HepG2 (cell line): ENCODE measurements at regions not wholly inside any gene's neighbourhood (a gene's known extent, or its start where the extent isn't known, plus 50 kb on each side); places are given as distances from the start of the nearest gene placed in this dataset.

Experiments used
- ATAC-seq: fragments of 200-7000 bp; cut with Tn5 transposase; 3 replicates; pipeline ENCODE4 v1.9.1; 2020; ENCODE audit warnings: mild to moderate bottlenecking, moderate library complexity
- BruUV-seq: library from RNA; stranded (reverse); fragments of 400-500 nt; replicated peaks from 2 replicates; lab custom pipeline; 2021; lab: Mats Ljungman, UMichigan
- CTCF ChIA-PET: fragments of 300-600 bp; formaldehyde crosslinking; extraction: SDS; loops from one replicate; lab custom pipeline; 2021; ENCODE audit warnings: low total read pairs, inconsistent platforms, low intra/inter-chr PET ratio; lab: Yijun Ruan, JAX
- POLR2A ChIA-PET: fragments of 350-600 bp; sonication (Branson Sonifier 250); formaldehyde crosslinking; loops from one replicate; lab custom pipeline; 2020; ENCODE audit warnings: antibody characterized with exemption, inconsistent platforms; lab: Yijun Ruan, JAX
- DNase-seq: peaks from one replicate; pipeline ENCODE4 v3.0.0-alpha.2; 2015; ENCODE audit warnings: low spot score
- FAIRE-seq: peaks from 3 replicates; lab custom pipeline; 2011; peaks lifted over from hg19 to GRCh38; lab: Jason Lieb, UNC
- H2AFZ ChIP-seq: one replicate; pipeline ENCODE4 v1.6.1; 2011; ENCODE audit warnings: low read length, inconsistent platforms
- H3K27ac ChIP-seq: fragments of 300-600 bp; 3 replicates; pipeline ENCODE4 v1.8.0; 2011; ENCODE audit warnings: mixed run types, mild to moderate bottlenecking, mixed read lengths, low read length, inconsistent platforms; ENCODE audit not compliant: insufficient read depth; ENCODE audit errors: extremely low read length
- H3K27me3 ChIP-seq, 2 experiments: fragments of 200-600 bp in 1 of 2; 2 replicates in 1 of 2; 3 replicates in 1 of 2; pipeline versions ENCODE4 v1.6.0 to v1.8.0; 2011; ENCODE audit warnings: low read length in 2 of 2, mild to moderate bottlenecking in 2 of 2, moderate library complexity in 2 of 2, inconsistent platforms in 1 of 2; ENCODE audit not compliant: insufficient read depth in 2 of 2, control insufficient read depth in 1 of 2
- H3K36me3 ChIP-seq, 2 experiments: fragments of 200-600 bp in 1 of 2; replicated peaks in 1 of 2; 2 replicates in 1 of 2; 3 replicates in 1 of 2; pipeline versions ENCODE4 v1.5.1 to v1.8.0; 2011; ENCODE audit warnings: low read length in 2 of 2, inconsistent platforms in 1 of 2; ENCODE audit not compliant: insufficient read depth in 2 of 2, control insufficient read depth in 1 of 2
- H3K4me1 ChIP-seq: 2 replicates; pipeline ENCODE4 v1.5.1; 2012; ENCODE audit warnings: low read length, inconsistent platforms; ENCODE audit not compliant: insufficient read depth
- H3K4me2 ChIP-seq: 2 replicates; pipeline ENCODE4 v1.6.0; 2011; ENCODE audit warnings: low read depth, low read length, inconsistent platforms
- H3K4me3 ChIP-seq, 3 experiments: fragments of 200-600 bp in 1 of 3; sonication (generic), shearing (Covaris generic) in 1 of 3; replicated peaks in 1 of 3; 2 replicates each; pipeline ENCODE4 v1.5.1; 2011 to 2016; ENCODE audit warnings: low read length in 3 of 3, inconsistent platforms in 2 of 3, low read depth in 2 of 3, mild to moderate bottlenecking in 2 of 3, control low read depth in 1 of 3, mixed read lengths in 1 of 3; ENCODE audit not compliant: insufficient read depth in 1 of 3
- H3K79me2 ChIP-seq: one replicate; pipeline ENCODE4 v1.6.1; 2011; ENCODE audit warnings: low read length, inconsistent platforms; ENCODE audit not compliant: insufficient read depth
- H3K9ac ChIP-seq: 2 replicates; pipeline ENCODE4 v1.6.0; 2011; ENCODE audit warnings: mild to moderate bottlenecking, low read depth, low read length, inconsistent platforms; ENCODE audit not compliant: insufficient read depth
- H3K9me3 ChIP-seq: 2 replicates; pipeline ENCODE4 v1.5.1; 2012; ENCODE audit warnings: mild to moderate bottlenecking, low read length
- H4K20me1 ChIP-seq: 2 replicates; pipeline ENCODE4 v1.6.0; 2011; ENCODE audit warnings: inconsistent platforms, mild to moderate bottlenecking, low read length, moderate library complexity; ENCODE audit not compliant: insufficient read depth
- AHR ChIP-seq: IDR thresholded peaks from 2 replicates; pipeline ENCODE4 v1.6.1; 2018; ENCODE audit warnings: missing genetic modification reagents, missing compliant biosample characterization
- BRCA1 ChIP-seq: sonication (generic); formaldehyde crosslinking; IDR thresholded peaks from 2 replicates; pipeline ENCODE4 v1.4.0; 2020; ENCODE audit warnings: missing genetic modification reagents
- HOXA5 ChIP-seq: sonication (generic); formaldehyde crosslinking; IDR thresholded peaks from 2 replicates; pipeline ENCODE4 v1.4.0; 2020; ENCODE audit warnings: missing genetic modification reagents
- RNF219 ChIP-seq: sonication (generic); formaldehyde crosslinking; IDR thresholded peaks from 2 replicates; pipeline ENCODE4 v1.5.0; 2020; ENCODE audit warnings: mild to moderate bottlenecking, missing genetic modification reagents
- SNAPC5 ChIP-seq: sonication (generic); formaldehyde crosslinking; IDR thresholded peaks from 2 replicates; pipeline ENCODE4 v1.8.1; 2023; ENCODE audit warnings: mild to moderate bottlenecking, missing genetic modification reagents, borderline replicate concordance
- ZBTB7A ChIP-seq: sonication (generic); formaldehyde crosslinking; IDR thresholded peaks from 2 replicates; pipeline ENCODE4 v1.8.0; 2022; ENCODE audit warnings: mild to moderate bottlenecking, missing genetic modification reagents
- ZMYM2 ChIP-seq: sonication (generic); formaldehyde crosslinking; IDR thresholded peaks from 2 replicates; pipeline ENCODE4 v1.8.0; 2022; ENCODE audit warnings: mild to moderate bottlenecking, missing genetic modification reagents
- ZNF775 ChIP-seq: sonication (generic); formaldehyde crosslinking; IDR thresholded peaks from 2 replicates; pipeline ENCODE4 v1.4.0; 2020; ENCODE audit warnings: missing genetic modification reagents, mild to moderate bottlenecking, moderate library complexity, borderline replicate concordance
- ZZZ3 ChIP-seq: sonication (generic); formaldehyde crosslinking; IDR thresholded peaks from 2 replicates; pipeline ENCODE4 v1.4.0; 2020; ENCODE audit warnings: missing genetic modification reagents, mild to moderate bottlenecking, borderline replicate concordance
- WGBS: methylation state at CpG from one replicate; pipeline ENCODE4 v1.1.6; 2017; ENCODE audit warnings: low lambda C conversion rate; 5-methylcytosine and 5-hydroxymethylcytosine counted together
- in situ Hi-C: cut with HindIII; loops from 2 replicates; pipeline ENCODE4 v1.10.0; 2017; ENCODE audit warnings: low pct_unique_long_range_greater_than_20kb; ENCODE audit not compliant: extremely low pct_ligation_motif_present
- intact Hi-C: fragments of 100-400 bp; cut with micrococcal nuclease; formaldehyde crosslinking; loops from one replicate; pipeline ENCODE4 v1.10.0; 2022; ENCODE audit not compliant: unreplicated experiment

- TF ChIP-seq ZMYM2 (CRISPR knock-in tag) (no peak), RNF219 (CRISPR knock-in tag) (no peak), ZBTB7A (CRISPR knock-in tag) (no peak), BRCA1 (no peak), AHR (CRISPR knock-in tag) (no peak), SNAPC5 (no peak)
Measured at GRCh38 chr13:80047406-80047805, 293.5 kb downstream of the SPRY2 start (continued).

GRCh38 chr13:80040981-80041317 lies 300.0 kb downstream of the SPRY2 start:
- Histone ChIP-seq H3K27ac (no peak overlapping the region), H3K36me3 (no peaks in the 10 kb centered on the region), H3K9me3 (no peaks in the 10 kb centered on the region; the same call in 1 of the 2 replicates), H3K27me3 (no peaks in the 10 kb centered on the region), H4K20me1 (no peaks in the 10 kb centered on the region), H3K4me3 (no peak overlapping the region), H3K4me2 (no peak overlapping the region), H3K79me2 (no peaks in the 10 kb centered on the region), H2AFZ (no peak overlapping the region), H3K9ac (no peak overlapping the region), H3K4me1 (no peaks in the 10 kb centered on the region)
- BruUV-seq: no TSS peak
- WGBS: 11% methylated on average over 4 of the region's 4 CpGs
- DNase-seq: no peak
- TF ChIP-seq ZZZ3: no peak
- TF ChIP-seq ZNF775 (CRISPR knock-in tag): no peak
- TF ChIP-seq HOXA5 (CRISPR knock-in tag): no peak
- intact Hi-C loops: no loop called here
- ChIA-PET POLR2A (no interaction called here), CTCF (no interaction called here)
- no peak for FAIRE-seq
- in situ Hi-C loops: no loop called here
- ATAC-seq: no peak
